Nephron (organoid): ENCODE measurements at regions not wholly inside any gene's neighbourhood (a gene's known extent, or its start where the extent isn't known, plus 50 kb on each side); places are given as distances from the start of the nearest gene placed in this dataset.

Source experiments
- H3K27ac Mint-ChIP-seq, 3 experiments: 2 replicates each; pipeline ENCODE4 v1.8.0; 2020; ENCODE audit warnings: mixed read lengths in 3 of 3, mild to moderate bottlenecking in 2 of 3, moderate library complexity in 1 of 3
- H3K27me3 Mint-ChIP-seq: 2 replicates; pipeline ENCODE4 v1.8.0; 2021; ENCODE audit warnings: low read depth, mild to moderate bottlenecking, moderate library complexity, mixed read lengths
- H3K36me3 Mint-ChIP-seq: 2 replicates; pipeline ENCODE4 v1.8.0; 2020; ENCODE audit warnings: low read depth, mixed read lengths
- H3K4me1 Mint-ChIP-seq: 2 replicates; pipeline ENCODE4 v1.8.0; 2020; ENCODE audit warnings: mixed read lengths
- H3K4me3 Mint-ChIP-seq, 3 experiments: 2 replicates each; pipeline ENCODE4 v1.8.0; 2020; ENCODE audit warnings: mild to moderate bottlenecking in 3 of 3, mixed read lengths in 3 of 3, moderate library complexity in 2 of 3
- H3K9me3 Mint-ChIP-seq: 2 replicates; pipeline ENCODE4 v1.8.0; 2020; ENCODE audit warnings: mixed read lengths
- TF ChIP-seq, protein P1 (sequence below), 3 experiments: fragments of 200-600 bp; sonication (generic); IDR thresholded peaks; one replicate each; pipeline ENCODE4 v1.5.0; 2021; ENCODE audit warnings: antibody characterized with exemption in 3 of 3; ENCODE audit not compliant: unreplicated experiment in 3 of 3

DNA sequence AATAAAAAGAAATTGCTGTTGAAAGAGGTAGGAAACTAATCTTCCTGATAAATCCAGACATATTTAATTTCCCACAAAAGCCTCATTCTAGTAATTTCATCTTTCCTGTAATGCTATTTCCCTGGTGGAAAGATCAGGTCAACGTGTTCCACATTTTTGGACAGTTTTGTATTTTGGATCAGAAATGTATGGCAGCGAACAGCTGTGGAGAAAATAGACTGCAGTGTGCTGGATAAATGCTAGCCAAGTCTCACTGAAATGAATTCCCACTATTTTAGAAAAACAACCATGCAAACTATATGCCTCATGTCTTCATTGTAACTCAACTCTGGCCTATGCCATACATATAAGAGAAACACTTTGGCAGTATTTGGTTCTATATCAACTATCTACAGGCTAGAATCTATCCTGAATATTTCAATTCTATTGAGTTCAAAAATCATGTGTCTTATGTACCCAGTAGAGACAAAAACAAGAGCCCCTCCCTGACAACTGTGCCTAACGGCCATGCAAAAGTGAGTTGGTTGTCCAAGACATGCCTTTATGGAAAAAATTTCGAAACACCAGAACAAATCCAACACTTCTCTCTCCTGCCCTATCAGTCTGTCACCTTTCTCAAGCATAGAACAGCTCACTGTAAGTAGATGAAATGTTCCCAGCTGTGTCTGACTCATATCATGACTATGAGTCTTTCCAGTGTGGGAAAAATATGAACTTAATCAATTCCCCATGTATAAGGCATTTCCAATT is 191.3 kb upstream of the NREP start:
- TF ChIP-seq, protein P1, sequence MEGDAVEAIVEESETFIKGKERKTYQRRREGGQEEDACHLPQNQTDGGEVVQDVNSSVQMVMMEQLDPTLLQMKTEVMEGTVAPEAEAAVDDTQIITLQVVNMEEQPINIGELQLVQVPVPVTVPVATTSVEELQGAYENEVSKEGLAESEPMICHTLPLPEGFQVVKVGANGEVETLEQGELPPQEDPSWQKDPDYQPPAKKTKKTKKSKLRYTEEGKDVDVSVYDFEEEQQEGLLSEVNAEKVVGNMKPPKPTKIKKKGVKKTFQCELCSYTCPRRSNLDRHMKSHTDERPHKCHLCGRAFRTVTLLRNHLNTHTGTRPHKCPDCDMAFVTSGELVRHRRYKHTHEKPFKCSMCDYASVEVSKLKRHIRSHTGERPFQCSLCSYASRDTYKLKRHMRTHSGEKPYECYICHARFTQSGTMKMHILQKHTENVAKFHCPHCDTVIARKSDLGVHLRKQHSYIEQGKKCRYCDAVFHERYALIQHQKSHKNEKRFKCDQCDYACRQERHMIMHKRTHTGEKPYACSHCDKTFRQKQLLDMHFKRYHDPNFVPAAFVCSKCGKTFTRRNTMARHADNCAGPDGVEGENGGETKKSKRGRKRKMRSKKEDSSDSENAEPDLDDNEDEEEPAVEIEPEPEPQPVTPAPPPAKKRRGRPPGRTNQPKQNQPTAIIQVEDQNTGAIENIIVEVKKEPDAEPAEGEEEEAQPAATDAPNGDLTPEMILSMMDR (IDR thresholded peaks at IDR 0.05; ENCODE audit: unreplicated experiment in 3 of 3), result no peak
- Mint-ChIP-seq H3K9me3 (no peaks in the 10 kb centered on the region), H3K36me3 (no peaks in the 10 kb centered on the region), H3K27me3 (no peaks in the 10 kb centered on the region), H3K4me3 (no peak overlapping the region), H3K27ac (peak overlapping the region in 2 of 3 experiments; percentile 2 to 66), H3K4me1 (peaks cover 14% of the 10 kb centered on the region)

DNA sequence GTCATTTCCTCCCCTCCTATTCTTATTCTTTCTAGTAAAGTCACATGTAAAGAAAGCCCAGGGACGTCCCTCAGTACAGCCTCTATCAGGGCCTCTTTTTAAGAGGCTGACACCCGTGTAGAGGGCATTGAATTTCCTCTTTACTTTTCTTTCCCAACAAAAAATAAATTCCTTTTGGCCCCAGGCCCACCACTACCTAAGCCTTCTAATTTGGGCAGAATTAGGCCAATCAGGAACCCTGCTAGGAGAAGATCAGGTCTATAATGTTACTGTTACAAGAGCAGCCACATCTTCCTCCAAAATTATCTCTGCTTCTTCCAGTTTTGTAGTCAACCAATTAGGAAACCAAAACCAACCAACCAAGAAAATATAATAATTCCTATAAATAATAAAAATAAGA is 189.6 kb upstream of the NREP start:
- H3K9me3 Mint-ChIP-seq, result no peaks in the 10 kb centered on the region

DNA sequence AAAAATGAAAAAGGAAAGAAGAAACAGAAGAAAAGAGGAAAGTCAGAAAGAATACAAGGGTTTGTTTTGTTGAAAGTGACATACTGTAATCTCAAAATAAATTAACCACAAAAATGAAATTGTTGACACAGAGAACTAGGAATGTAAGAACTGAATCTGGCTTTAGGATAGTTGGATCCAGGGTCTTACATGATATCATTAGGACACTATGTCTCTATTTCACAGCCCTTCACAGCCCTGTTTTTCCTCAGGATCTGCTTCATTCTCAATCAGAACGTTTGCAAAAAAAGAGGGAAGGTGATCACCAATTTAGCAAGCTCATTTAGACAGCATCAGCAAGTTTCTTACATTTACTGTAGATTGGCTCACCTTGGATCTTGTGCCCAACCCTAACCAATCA is 188.5 kb upstream of the NREP start:
- Mint-ChIP-seq H3K9me3 (no peaks in the 10 kb centered on the region), H3K4me3 (no peak overlapping the region), H3K27me3 (no peaks in the 10 kb centered on the region), H3K4me1 (peaks cover 13% of the 10 kb centered on the region), H3K36me3 (no peaks in the 10 kb centered on the region), H3K27ac (no peak overlapping the region)
- TF ChIP-seq, protein P1 (IDR thresholded peaks at IDR 0.05; ENCODE audit: unreplicated experiment in 3 of 3), result no peak

More for the DNA sequence above, 189.6 kb upstream of the NREP start:
- TF ChIP-seq, protein P1 (IDR thresholded peaks at IDR 0.05; ENCODE audit: unreplicated experiment in 3 of 3), result no peak
- Mint-ChIP-seq H3K4me3 (no peak overlapping the region), H3K4me1 (peaks cover 13% of the 10 kb centered on the region), H3K27me3 (no peaks in the 10 kb centered on the region), H3K36me3 (no peaks in the 10 kb centered on the region), H3K27ac (no peak overlapping the region)

DNA sequence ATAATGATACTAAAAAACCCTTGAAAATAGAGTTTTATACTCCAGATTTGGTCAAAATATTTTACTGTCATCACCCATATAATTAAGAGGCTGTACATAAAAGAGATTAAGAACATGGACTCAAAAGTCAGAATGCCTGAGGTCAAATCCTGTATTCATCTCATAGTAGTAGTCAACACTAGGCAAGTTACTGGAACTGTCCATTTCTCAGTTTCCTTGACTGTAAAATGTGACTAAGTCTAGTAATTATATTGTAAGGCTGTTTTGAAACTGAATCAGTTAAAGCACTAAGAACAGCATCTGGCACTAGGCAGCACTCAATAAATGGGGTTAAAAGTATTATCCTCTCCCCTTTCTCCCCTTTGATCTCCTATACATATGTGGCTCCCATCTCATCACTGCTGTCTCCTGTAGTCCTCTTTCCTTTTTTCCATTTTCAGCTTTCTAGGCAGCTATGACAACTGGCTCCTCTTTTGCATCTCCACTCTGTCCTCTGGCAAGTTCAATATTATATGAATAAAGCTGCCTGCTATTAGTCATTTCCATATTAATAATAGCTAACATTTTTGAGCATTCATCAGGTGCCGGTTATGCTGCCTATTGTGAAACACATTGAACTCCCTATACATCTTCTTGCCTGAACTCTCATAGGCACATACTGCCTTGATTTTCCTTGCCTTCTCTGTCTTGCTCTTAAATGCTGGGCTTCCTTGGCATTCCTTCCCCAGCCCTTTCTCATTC is 185.8 kb upstream of the NREP start:
- Mint-ChIP-seq H3K27me3 (no peaks in the 10 kb centered on the region), H3K36me3 (no peaks in the 10 kb centered on the region), H3K9me3 (peaks cover 1% of the 10 kb centered on the region), H3K4me1 (peaks cover 3% of the 10 kb centered on the region), H3K4me3 (no peak overlapping the region), H3K27ac (no peak overlapping the region)
- TF ChIP-seq, protein P1 (IDR thresholded peaks at IDR 0.05; ENCODE audit: unreplicated experiment in 3 of 3), result no peak

DNA sequence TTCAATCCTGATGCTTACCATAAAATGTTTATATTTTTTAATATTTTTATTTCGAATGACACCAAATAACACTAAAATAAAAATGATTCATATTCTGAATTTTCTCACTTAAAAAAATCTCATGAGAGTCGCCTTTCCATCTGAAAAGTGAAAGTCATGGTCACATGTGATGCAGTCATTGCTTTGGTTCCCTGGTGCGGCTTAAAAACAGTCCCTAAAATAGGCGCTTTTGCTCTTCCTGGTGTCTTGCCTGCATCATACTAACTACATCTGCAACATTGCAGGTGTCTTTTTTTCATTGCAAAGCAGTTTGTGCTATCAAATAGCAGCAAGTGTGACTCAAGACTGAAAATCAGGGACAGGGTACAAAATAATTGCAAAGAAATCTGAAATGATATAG is 185.2 kb upstream of the NREP start:
- H3K4me1 Mint-ChIP-seq, result no peaks in the 10 kb centered on the region
- H3K9me3 Mint-ChIP-seq, result peaks cover 2% of the 10 kb centered on the region
- no peaks in the 10 kb centered on the region for H3K36me3 Mint-ChIP-seq
- no peak overlapping the region for H3K4me3 Mint-ChIP-seq
- H3K27ac Mint-ChIP-seq, result no peak overlapping the region
- no peaks in the 10 kb centered on the region for H3K27me3 Mint-ChIP-seq
- TF ChIP-seq, protein P1 (IDR thresholded peaks at IDR 0.05; ENCODE audit: unreplicated experiment in 3 of 3), result no peak
